GM23248 (cell line): ENCODE measurements at regions not wholly inside any gene's neighbourhood (a gene's known extent, or its start where the extent isn't known, plus 50 kb on each side); places are given as distances from the start of the nearest gene placed in this dataset.

Experiments
- DNase-seq: peaks from one replicate; pipeline ENCODE4 v3.0.0-alpha.2; 2015
- H2AFZ ChIP-seq: fragments of 200-600 bp; sonication (generic); 2 replicates; pipeline ENCODE4 v1.6.1; 2016; ENCODE audit warnings: antibody characterized with exemption
- H3F3A ChIP-seq: fragments of 200-600 bp; sonication (generic); 2 replicates; pipeline ENCODE4 v1.6.1; 2016; ENCODE audit warnings: mild to moderate bottlenecking, antibody characterized with exemption, mixed run types; ENCODE audit not compliant: insufficient read depth
- H3K27ac ChIP-seq: fragments of 200-600 bp; sonication (generic); 2 replicates; pipeline ENCODE4 v1.5.1; 2016; ENCODE audit warnings: mild to moderate bottlenecking
- H3K27me3 ChIP-seq: fragments of 200-600 bp; sonication (generic); replicated peaks from 2 replicates; pipeline ENCODE4 v1.6.1; 2016; ENCODE audit warnings: mild to moderate bottlenecking; ENCODE audit not compliant: insufficient read depth
- H3K36me3 ChIP-seq: fragments of 200-600 bp; sonication (generic); 2 replicates; pipeline ENCODE4 v1.6.1; 2016; ENCODE audit warnings: low read depth, mild to moderate bottlenecking
- H3K4me1 ChIP-seq: fragments of 200-600 bp; sonication (generic); 2 replicates; pipeline ENCODE4 v1.6.1; 2016; ENCODE audit warnings: mild to moderate bottlenecking; ENCODE audit not compliant: insufficient read depth
- H3K4me2 ChIP-seq: fragments of 200-600 bp; sonication (generic); one replicate; pipeline ENCODE4 v1.6.1; 2016; ENCODE audit warnings: mild to moderate bottlenecking; ENCODE audit not compliant: unreplicated experiment
- H3K4me3 ChIP-seq: fragments of 200-600 bp; sonication (generic); 2 replicates; pipeline ENCODE4 v1.5.1; 2016; ENCODE audit warnings: mild to moderate bottlenecking
- H3K79me2 ChIP-seq: fragments of 200-600 bp; sonication (generic); 2 replicates; pipeline ENCODE4 v1.6.1; 2016; ENCODE audit warnings: mild to moderate bottlenecking; ENCODE audit not compliant: insufficient read depth
- H3K9ac ChIP-seq: fragments of 200-600 bp; sonication (generic); 2 replicates; pipeline ENCODE4 v1.6.1; 2016; ENCODE audit warnings: mild to moderate bottlenecking
- H3K9me2 ChIP-seq: fragments of 200-600 bp; sonication (generic); 2 replicates; pipeline ENCODE4 v1.6.1; 2016; ENCODE audit warnings: mixed run types, mild to moderate bottlenecking, moderate library complexity; ENCODE audit not compliant: insufficient read depth
- H3K9me3 ChIP-seq: fragments of 200-600 bp; sonication (generic); one replicate; pipeline ENCODE4 v1.6.1; 2017; ENCODE audit warnings: low read depth
- H4K20me1 ChIP-seq: fragments of 200-600 bp; sonication (generic); 2 replicates; pipeline ENCODE4 v1.6.0; 2016; ENCODE audit not compliant: insufficient read depth
- EZH2 ChIP-seq: fragments of 200-600 bp; sonication (generic); IDR thresholded peaks from 2 replicates; pipeline ENCODE4 v1.6.1; 2018; ENCODE audit warnings: antibody characterized with exemption, mild to moderate bottlenecking; ENCODE audit not compliant: insufficient read depth, poor library complexity, severe bottlenecking
- EZH2phosphoT487 ChIP-seq: fragments of 200-600 bp; sonication (generic); IDR thresholded peaks from 2 replicates; pipeline ENCODE4 v1.6.1; 2018; ENCODE audit warnings: antibody characterized with exemption, moderate library complexity, mild to moderate bottlenecking, low read depth; ENCODE audit not compliant: insufficient read depth
- WGBS, 2 experiments: methylation state at CpG; one replicate each; pipeline ENCODE4 v1.1.6; 2015 to 2017; ENCODE audit warnings: low lambda C conversion rate in 2 of 2, low coverage in 1 of 2; ENCODE audit errors: missing lambda C conversion rate in 2 of 2; 5-methylcytosine and 5-hydroxymethylcytosine counted together
- in situ Hi-C: fragments of 300-500 bp; cut with MboI; formaldehyde crosslinking; loops from 2 replicates; pipeline ENCODE4 v1.15.0; 2020

- Histone ChIP-seq H3F3A (0 out of 2 replicates have a peak, but pooled peaks cover 5% of the 10 kb centered on the region), H3K79me2 (no peaks in the 10 kb centered on the region), H4K20me1 (no peaks in the 10 kb centered on the region), H3K4me1 (peaks cover 14% of the 10 kb centered on the region), H3K4me3 (no peak overlapping the region), H3K27ac (no peak overlapping the region), H3K9me2 (no peaks in the 10 kb centered on the region), H3K27me3 (no peaks in the 10 kb centered on the region), H3K36me3 (no peaks in the 10 kb centered on the region), H3K9ac (no peak overlapping the region), H2AFZ (no peak overlapping the region), H3K9me3 (no peaks in the 10 kb centered on the region), H3K4me2 (no peak overlapping the region)
- 74 to 75% methylated on average over 3 of the region's 3 CpGs for WGBS, 2 experiments
- no peak for TF ChIP-seq EZH2phosphoT487
- TF ChIP-seq EZH2 = no peak
- in situ Hi-C loops = no loop called here
- no peak for DNase-seq
Observed at GRCh38 chr9:82128011-82128696, 139.6 kb downstream of the SPATA31D1 start.

- Histone ChIP-seq H3K79me2 (no peaks in the 10 kb centered on the region), H2AFZ (no peak overlapping the region), H3K9ac (no peak overlapping the region), H3K9me3 (no peaks in the 10 kb centered on the region), H4K20me1 (no peaks in the 10 kb centered on the region), H3K4me1 (peaks cover 12% of the 10 kb centered on the region), H3K27ac (no peak overlapping the region), H3F3A (peaks cover 12% of the 10 kb centered on the region; the same call in 1 of the 2 replicates), H3K36me3 (no peaks in the 10 kb centered on the region), H3K9me2 (no peaks in the 10 kb centered on the region), H3K4me3 (no peak overlapping the region), H3K4me2 (no peak overlapping the region), H3K27me3 (no peaks in the 10 kb centered on the region)
- peak; percentile 21 for DNase-seq
- TF ChIP-seq EZH2 (no peak), EZH2phosphoT487 (no peak)
- 72% methylated on average over 3 of the region's 3 CpGs for WGBS, 2 experiments
- in situ Hi-C loops = no loop called here
Observed at GRCh38 chr9:82129708-82130107, 141.1 kb downstream of the SPATA31D1 start.

DNA sequence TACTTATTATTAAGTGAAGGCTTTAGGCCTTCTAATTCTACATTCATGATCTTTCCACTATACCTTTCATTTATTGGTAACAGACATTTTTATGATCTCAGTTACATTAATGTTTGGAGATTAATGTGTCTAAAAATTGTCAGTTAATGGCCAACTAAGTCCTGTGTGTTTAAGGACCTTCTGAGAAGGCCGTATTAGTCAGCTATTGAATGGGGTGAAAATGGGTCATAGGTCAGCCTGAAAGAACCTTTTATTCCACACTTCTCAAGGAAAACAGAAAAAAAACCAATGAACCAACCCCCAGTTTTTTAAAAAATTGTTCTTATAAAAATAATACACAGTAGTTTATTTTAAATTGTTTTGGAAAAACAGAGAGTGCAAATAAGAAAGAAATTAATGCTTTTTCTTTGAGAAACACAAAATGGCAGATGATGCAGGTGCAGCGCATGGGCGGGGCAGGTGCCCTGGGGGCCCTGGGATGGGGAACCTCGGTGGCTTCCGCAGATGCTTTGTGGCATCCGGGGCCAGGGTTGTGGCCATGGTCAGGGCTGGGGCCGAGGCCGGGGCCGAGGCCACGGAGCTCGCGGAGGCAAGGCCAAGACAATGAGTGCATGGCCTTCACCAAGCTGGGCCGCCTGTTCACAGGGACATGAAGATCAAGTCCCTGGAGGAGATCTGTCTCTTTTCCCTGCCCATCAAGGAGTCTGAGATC, 141.9 kb downstream of the SPATA31D1 start:
- H3K79me2 ChIP-seq = no peaks in the 10 kb centered on the region
- H3K9ac ChIP-seq = no peak overlapping the region
- H2AFZ ChIP-seq = no peak overlapping the region
- H3K9me3 ChIP-seq = no peaks in the 10 kb centered on the region
- H3K4me3 ChIP-seq = no peak overlapping the region
- no peak for TF ChIP-seq EZH2phosphoT487
- no peak for TF ChIP-seq EZH2
- in situ Hi-C loops = no loop called here
- peaks cover 12% of the 10 kb centered on the region; the same call in 1 of the 2 replicates for H3F3A ChIP-seq
- no peaks in the 10 kb centered on the region for H3K27me3 ChIP-seq
- H3K4me1 ChIP-seq = peaks cover 13% of the 10 kb centered on the region
- no peaks in the 10 kb centered on the region for H3K36me3 ChIP-seq
- no peak overlapping the region for H3K27ac ChIP-seq
- WGBS, 2 experiments = 90 to 91% methylated on average over 11 to 13 of the region's 13 CpGs
- no peaks in the 10 kb centered on the region for H4K20me1 ChIP-seq
- DNase-seq = no peak
- H3K4me2 ChIP-seq = no peak overlapping the region
- no peaks in the 10 kb centered on the region for H3K9me2 ChIP-seq

DNA sequence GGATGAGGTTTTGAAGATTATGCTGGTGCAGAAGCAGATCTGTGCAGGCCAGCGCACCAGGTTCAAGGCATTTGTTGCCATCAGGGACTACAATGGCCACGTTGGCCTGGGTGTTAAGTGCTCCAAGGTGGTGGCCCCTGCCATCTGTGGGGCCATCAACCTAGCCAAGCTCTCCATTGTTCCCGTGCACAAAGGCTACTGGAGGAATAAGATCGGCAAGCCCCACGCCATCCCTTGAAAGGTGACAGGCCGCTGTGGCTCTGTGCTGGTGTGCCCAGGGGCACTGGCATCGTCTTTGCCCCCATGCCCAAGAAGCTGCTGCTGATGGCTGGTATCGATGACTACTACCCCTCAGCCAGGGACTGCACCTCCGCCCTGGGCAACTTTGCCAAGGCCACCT, 142.5 kb downstream of the SPATA31D1 start:
- Histone ChIP-seq H3K79me2 (no peaks in the 10 kb centered on the region), H3K27ac (no peak overlapping the region), H3F3A (peaks cover 12% of the 10 kb centered on the region; the same call in 1 of the 2 replicates), H3K9me3 (no peaks in the 10 kb centered on the region), H3K9ac (no peak overlapping the region), H3K4me1 (peaks cover 13% of the 10 kb centered on the region), H3K4me2 (no peak overlapping the region), H2AFZ (no peak overlapping the region), H3K36me3 (no peaks in the 10 kb centered on the region), H4K20me1 (no peaks in the 10 kb centered on the region), H3K9me2 (no peaks in the 10 kb centered on the region), H3K27me3 (no peaks in the 10 kb centered on the region), H3K4me3 (no peak overlapping the region)
- in situ Hi-C loops = no loop called here
- DNase-seq = no peak
- TF ChIP-seq EZH2phosphoT487 (no peak), EZH2 (no peak)
- WGBS, 2 experiments = 77 to 84% methylated on average over 9 of the region's 9 CpGs
